H9 (cell line): ENCODE measurements at regions not wholly inside any gene's neighbourhood (a gene's known extent, or its start where the extent isn't known, plus 50 kb on each side); places are given as distances from the start of the nearest gene placed in this dataset.

Experiments used
- DNase-seq: peaks from one replicate; pipeline ENCODE4 v3.0.0-alpha.2; 2017
- H2AFZ ChIP-seq: one replicate; pipeline ENCODE4 v1.6.1; 2013; ENCODE audit warnings: mild to moderate bottlenecking, low read length, control low read depth, moderate library complexity
- H2AK5ac ChIP-seq: 2 replicates; pipeline ENCODE4 v1.6.1; 2013; ENCODE audit warnings: low read length, control low read depth, mixed read lengths; ENCODE audit not compliant: insufficient read length
- H2BK120ac ChIP-seq: one replicate; pipeline ENCODE4 v1.6.1; 2013; ENCODE audit warnings: low read depth, mild to moderate bottlenecking, low read length, control low read depth, inconsistent platforms; ENCODE audit not compliant: poor library complexity, severe bottlenecking
- H2BK12ac ChIP-seq: 2 replicates; pipeline ENCODE4 v1.6.1; 2013; ENCODE audit warnings: low read length, control low read depth, mixed read lengths, low read depth; ENCODE audit not compliant: insufficient read length
- H2BK15ac ChIP-seq: 2 replicates; pipeline ENCODE4 v1.6.1; 2013; ENCODE audit warnings: low read depth, low read length, control low read depth
- H2BK20ac ChIP-seq: one replicate; pipeline ENCODE4 v1.6.1; 2013; ENCODE audit warnings: low read depth, mild to moderate bottlenecking, low read length, control low read depth, inconsistent platforms; ENCODE audit not compliant: poor library complexity, severe bottlenecking
- H2BK5ac ChIP-seq: 2 replicates; pipeline ENCODE4 v1.6.1; 2013; ENCODE audit warnings: low read length, control low read depth, mixed read lengths; ENCODE audit not compliant: insufficient read length
- H3K14ac ChIP-seq: 2 replicates; pipeline ENCODE4 v1.6.1; 2013; ENCODE audit warnings: low read length, control low read depth; ENCODE audit not compliant: insufficient read depth
- H3K18ac ChIP-seq: 2 replicates; pipeline ENCODE4 v1.6.1; 2013; ENCODE audit warnings: low read depth, mild to moderate bottlenecking, mixed read lengths, low read length, control low read depth; ENCODE audit not compliant: insufficient read length
- H3K23ac ChIP-seq: 2 replicates; pipeline ENCODE4 v1.6.1; 2013; ENCODE audit warnings: low read length, control low read depth, mixed read lengths, low read depth; ENCODE audit not compliant: insufficient read length
- H3K23me2 ChIP-seq: 2 replicates; pipeline ENCODE4 v1.6.1; 2013; ENCODE audit warnings: low read depth, mild to moderate bottlenecking, mixed read lengths, low read length, control low read depth; ENCODE audit not compliant: insufficient read length, poor library complexity, severe bottlenecking
- H3K27ac ChIP-seq: 2 replicates; pipeline ENCODE4 v1.5.1; 2013; ENCODE audit warnings: low read length, control low read depth, mixed read lengths, low read depth; ENCODE audit not compliant: insufficient read length
- H3K27me3 ChIP-seq: 2 replicates; pipeline ENCODE4 v1.6.1; 2013; ENCODE audit warnings: low read length, control low read depth, inconsistent platforms; ENCODE audit not compliant: insufficient read depth
- H3K4ac ChIP-seq: 2 replicates; pipeline ENCODE4 v1.6.1; 2013; ENCODE audit warnings: low read depth, mild to moderate bottlenecking, control low read depth, inconsistent platforms, low read length, moderate library complexity
- H3K4me1 ChIP-seq: 2 replicates; pipeline ENCODE4 v1.6.1; 2013; ENCODE audit warnings: low read length, control low read depth, inconsistent platforms; ENCODE audit not compliant: insufficient read depth
- H3K4me2 ChIP-seq: 2 replicates; pipeline ENCODE4 v1.6.1; 2013; ENCODE audit warnings: low read length, control low read depth, mixed read lengths; ENCODE audit not compliant: insufficient read length, insufficient read depth
- H3K56ac ChIP-seq: 2 replicates; pipeline ENCODE4 v1.6.1; 2013; ENCODE audit warnings: low read depth, mild to moderate bottlenecking, mixed read lengths, low read length, control low read depth; ENCODE audit not compliant: insufficient read length
- H3K79me1 ChIP-seq: 2 replicates; pipeline ENCODE4 v1.6.1; 2013; ENCODE audit warnings: low read depth, mild to moderate bottlenecking, moderate library complexity, low read length, control low read depth, inconsistent platforms; ENCODE audit not compliant: insufficient read depth, poor library complexity, severe bottlenecking
- H3K79me2 ChIP-seq: 2 replicates; pipeline ENCODE4 v1.6.1; 2013; ENCODE audit warnings: low read length, control low read depth, inconsistent platforms; ENCODE audit not compliant: insufficient read depth
- H3K9ac ChIP-seq: 2 replicates; pipeline ENCODE4 v1.6.1; 2013; ENCODE audit warnings: low read length, control low read depth, mixed read lengths; ENCODE audit not compliant: insufficient read length; ENCODE audit errors: extremely low read depth
- H3K9me3 ChIP-seq: one replicate; pipeline ENCODE4 v1.6.1; 2013; ENCODE audit warnings: low read depth, low read length, inconsistent platforms; ENCODE audit not compliant: control insufficient read depth
- H3T11ph ChIP-seq: one replicate; pipeline ENCODE4 v1.6.1; 2013; ENCODE audit warnings: mild to moderate bottlenecking, low read length, control low read depth, inconsistent platforms
- H4K20me1 ChIP-seq: one replicate; pipeline ENCODE4 v1.6.1; 2013; ENCODE audit not compliant: control insufficient read depth, insufficient read length, insufficient read depth
- H4K5ac ChIP-seq: 2 replicates; pipeline ENCODE4 v1.6.1; 2013; ENCODE audit warnings: low read depth, mild to moderate bottlenecking, mixed read lengths, low read length, control low read depth; ENCODE audit not compliant: insufficient read length
- H4K8ac ChIP-seq: replicated peaks from 2 replicates; pipeline ENCODE4 v1.6.1; 2013; ENCODE audit warnings: low read length, control low read depth, mixed read lengths, low read depth; ENCODE audit not compliant: insufficient read length
- H4K91ac ChIP-seq: 2 replicates; pipeline ENCODE4 v1.6.1; 2013; ENCODE audit warnings: low read depth, mild to moderate bottlenecking, moderate library complexity, mixed read lengths, low read length, control low read depth; ENCODE audit not compliant: insufficient read length
- H3K27ac Mint-ChIP-seq, 3 experiments: 2 replicates in 2 of 3; 3 replicates in 1 of 3; pipeline ENCODE4 v1.8.0; 2020 to 2021; ENCODE audit warnings: mixed read lengths in 3 of 3, mild to moderate bottlenecking in 1 of 3, moderate library complexity in 1 of 3
- H3K27me3 Mint-ChIP-seq: 2 replicates; pipeline ENCODE4 v1.8.0; 2021; ENCODE audit warnings: low read depth, mild to moderate bottlenecking, moderate library complexity, mixed read lengths
- H3K36me3 Mint-ChIP-seq, 3 experiments: 2 replicates in 2 of 3; 3 replicates in 1 of 3; pipeline ENCODE4 v1.8.0; 2020 to 2021; ENCODE audit warnings: low read depth in 3 of 3, mixed read lengths in 3 of 3; ENCODE audit not compliant: insufficient read depth in 1 of 3
- H3K4me1 Mint-ChIP-seq, 2 experiments: 2 replicates each; pipeline ENCODE4 v1.8.0; 2020; ENCODE audit warnings: mixed read lengths in 2 of 2
- H3K4me3 Mint-ChIP-seq, 2 experiments: 2 replicates in 1 of 2; 3 replicates in 1 of 2; pipeline ENCODE4 v1.8.0; 2020 to 2021; ENCODE audit warnings: mild to moderate bottlenecking in 2 of 2, mixed read lengths in 2 of 2, moderate library complexity in 1 of 2
- H3K9me3 Mint-ChIP-seq, 2 experiments: 2 replicates in 1 of 2; 3 replicates in 1 of 2; pipeline ENCODE4 v1.8.0; 2020; ENCODE audit warnings: mild to moderate bottlenecking in 2 of 2, mixed read lengths in 2 of 2, moderate library complexity in 1 of 2
- WGBS: extraction: QIAGEN DNeasy Blood & Tissue Kit; methylation state at CpG from one replicate; pipeline ENCODE4 v1.1.7; 2013; ENCODE audit warnings: missing lambda C conversion rate, low lambda C conversion rate, mixed read lengths; ENCODE audit not compliant: insufficient read length; ENCODE audit errors: extremely low coverage; 5-methylcytosine and 5-hydroxymethylcytosine counted together
- TF ChIP-seq, protein P1 (sequence below): fragments of 200-600 bp; sonication (generic); conservative IDR thresholded peaks from 3 replicates; pipeline ENCODE4 v1.8.0; 2021; ENCODE audit warnings: antibody characterized with exemption, mild to moderate bottlenecking

DNA sequence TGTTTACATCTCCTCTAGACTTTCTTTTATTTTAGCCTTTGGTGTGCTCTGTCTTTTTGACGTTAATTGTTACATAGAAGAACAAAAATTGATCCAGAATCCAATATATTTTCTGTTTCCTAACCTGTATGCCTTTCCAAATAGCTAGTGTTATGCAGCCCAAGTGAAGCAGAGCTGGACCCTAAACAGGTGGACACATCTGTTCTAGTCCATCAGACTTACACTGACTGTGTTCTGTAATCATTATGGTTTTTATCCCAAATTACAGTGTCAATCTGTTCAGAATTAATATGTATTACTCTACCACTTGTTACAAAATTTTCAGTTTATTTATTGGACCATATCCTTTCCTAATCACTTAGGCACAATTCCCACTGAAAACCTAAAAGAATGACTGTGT lies 176.8 kb upstream of the FOXG1 start:
- Histone ChIP-seq H2BK12ac (no peak overlapping the region), H2BK120ac (no peak overlapping the region), H3K4me2 (no peak overlapping the region), H4K8ac (no peak overlapping the region), H3K79me1 (no peaks in the 10 kb centered on the region), H2BK15ac (no peak overlapping the region), H2AK5ac (no peak overlapping the region), H3K23me2 (no peaks in the 10 kb centered on the region), H3K9ac (no peak overlapping the region), H2BK5ac (no peak overlapping the region), H3T11ph (no peak overlapping the region), H2BK20ac (no peak overlapping the region), H3K18ac (no peak overlapping the region), H3K9me3 (no peaks in the 10 kb centered on the region), H3K56ac (no peak overlapping the region), H2AFZ (no peak overlapping the region), H3K4ac (no peak overlapping the region), H3K4me1 (no peaks in the 10 kb centered on the region), H4K91ac (no peak overlapping the region), H3K14ac (no peak overlapping the region), H4K20me1 (no peaks in the 10 kb centered on the region), H3K23ac (no peak overlapping the region), H4K5ac (no peak overlapping the region), H3K27me3 (no peaks in the 10 kb centered on the region), H3K79me2 (no peaks in the 10 kb centered on the region), H3K27ac (no peak overlapping the region)
- TF ChIP-seq, protein P1, sequence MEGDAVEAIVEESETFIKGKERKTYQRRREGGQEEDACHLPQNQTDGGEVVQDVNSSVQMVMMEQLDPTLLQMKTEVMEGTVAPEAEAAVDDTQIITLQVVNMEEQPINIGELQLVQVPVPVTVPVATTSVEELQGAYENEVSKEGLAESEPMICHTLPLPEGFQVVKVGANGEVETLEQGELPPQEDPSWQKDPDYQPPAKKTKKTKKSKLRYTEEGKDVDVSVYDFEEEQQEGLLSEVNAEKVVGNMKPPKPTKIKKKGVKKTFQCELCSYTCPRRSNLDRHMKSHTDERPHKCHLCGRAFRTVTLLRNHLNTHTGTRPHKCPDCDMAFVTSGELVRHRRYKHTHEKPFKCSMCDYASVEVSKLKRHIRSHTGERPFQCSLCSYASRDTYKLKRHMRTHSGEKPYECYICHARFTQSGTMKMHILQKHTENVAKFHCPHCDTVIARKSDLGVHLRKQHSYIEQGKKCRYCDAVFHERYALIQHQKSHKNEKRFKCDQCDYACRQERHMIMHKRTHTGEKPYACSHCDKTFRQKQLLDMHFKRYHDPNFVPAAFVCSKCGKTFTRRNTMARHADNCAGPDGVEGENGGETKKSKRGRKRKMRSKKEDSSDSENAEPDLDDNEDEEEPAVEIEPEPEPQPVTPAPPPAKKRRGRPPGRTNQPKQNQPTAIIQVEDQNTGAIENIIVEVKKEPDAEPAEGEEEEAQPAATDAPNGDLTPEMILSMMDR: no peak
- no CpG with 5 or more reads among the region's 1 CpG for WGBS
- H3K4me3 Mint-ChIP-seq: no peak overlapping the region
- DNase-seq: no peak
- peaks cover 0 to 18% of the 10 kb centered on the region in 2 experiments; a peak in 2 of 5 replicates for H3K9me3 Mint-ChIP-seq
- no peaks in the 10 kb centered on the region for H3K4me1 Mint-ChIP-seq
- H3K27ac Mint-ChIP-seq: no peak overlapping the region
- no peaks in the 10 kb centered on the region for H3K36me3 Mint-ChIP-seq
- H3K27me3 Mint-ChIP-seq: no peaks in the 10 kb centered on the region
